ENCODE measurements at regions not wholly inside any gene's neighbourhood (a gene's known extent, or its start where the extent isn't known, plus 50 kb on each side); places are given as distances from the start of the nearest gene placed in this dataset.

GRCh38 chr11:128388206-128388815 lies 199.0 kb downstream of the ETS1 start:
- Histone ChIP-seq H3K9me3 (replicated peaks) (no peaks in the 10 kb centered on the region), H3K27ac (no peak overlapping the region)
- DNase-seq, result no peak

GRCh38 chr11:128379587-128380580 lies 207.5 kb downstream of the ETS1 start:
- no peak overlapping the region for H3K4me3 ChIP-seq
- H3K36me3 ChIP-seq, result no peaks in the 10 kb centered on the region
- no peak for DNase-seq
- no peaks in the 10 kb centered on the region for H3K27me3 ChIP-seq
- H3K9me3 ChIP-seq (replicated peaks), result no peaks in the 10 kb centered on the region
- H3K4me1 ChIP-seq, result no peaks in the 10 kb centered on the region
- no peak overlapping the region for H3K27ac ChIP-seq

More at GRCh38 chr11:128388206-128388815, 199.0 kb downstream of the ETS1 start:
- Histone ChIP-seq H3K36me3 (no peaks in the 10 kb centered on the region), H3K27me3 (no peaks in the 10 kb centered on the region), H3K4me3 (no peak overlapping the region), H3K4me1 (no peaks in the 10 kb centered on the region)

GRCh38 chr11:128375961-128376360 lies 211.4 kb downstream of the ETS1 start:
- no peaks in the 10 kb centered on the region for H3K27me3 ChIP-seq
- no peak for DNase-seq
- no peak overlapping the region for H3K27ac ChIP-seq
- H3K4me1 ChIP-seq, result no peaks in the 10 kb centered on the region
- no peaks in the 10 kb centered on the region for H3K9me3 ChIP-seq (replicated peaks)
- H3K36me3 ChIP-seq, result no peaks in the 10 kb centered on the region
- no peak overlapping the region for H3K4me3 ChIP-seq

GRCh38 chr11:128374026-128374425 lies 213.3 kb downstream of the ETS1 start:
- H3K4me1 ChIP-seq, result no peaks in the 10 kb centered on the region
- no peaks in the 10 kb centered on the region for H3K27me3 ChIP-seq
- H3K36me3 ChIP-seq, result no peaks in the 10 kb centered on the region
- no peak for DNase-seq
- H3K9me3 ChIP-seq (replicated peaks), result no peaks in the 10 kb centered on the region
- H3K27ac ChIP-seq, result no peak overlapping the region
- H3K4me3 ChIP-seq, result no peak overlapping the region

- no peak overlapping the region for H3K4me3 ChIP-seq
- no peak for DNase-seq
- no peaks in the 10 kb centered on the region for H3K9me3 ChIP-seq (replicated peaks)
- H3K4me1 ChIP-seq, result no peaks in the 10 kb centered on the region
- no peak overlapping the region for H3K27ac ChIP-seq
- H3K27me3 ChIP-seq, result no peaks in the 10 kb centered on the region
- no peaks in the 10 kb centered on the region for H3K36me3 ChIP-seq
Measured at GRCh38 chr11:128372977-128373376, 214.4 kb downstream of the ETS1 start.

- Histone ChIP-seq H3K36me3 (no peaks in the 10 kb centered on the region), H3K27ac (no peak overlapping the region), H3K4me3 (no peak overlapping the region), H3K9me3 (replicated peaks) (no peaks in the 10 kb centered on the region), H3K27me3 (no peaks in the 10 kb centered on the region), H3K4me1 (no peaks in the 10 kb centered on the region)
- DNase-seq, result no peak
Measured at GRCh38 chr11:128367573-128367972, 219.8 kb downstream of the ETS1 start.

- Histone ChIP-seq H3K4me3 (no peak overlapping the region), H3K36me3 (no peaks in the 10 kb centered on the region), H3K27me3 (no peaks in the 10 kb centered on the region), H3K4me1 (no peaks in the 10 kb centered on the region), H3K9me3 (replicated peaks) (no peaks in the 10 kb centered on the region), H3K27ac (no peak overlapping the region)
- peak; percentile 19 to 70 for DNase-seq
Measured at GRCh38 chr11:128365044-128365443, 222.3 kb downstream of the ETS1 start.

- Histone ChIP-seq H3K9me3 (replicated peaks) (no peaks in the 10 kb centered on the region), H3K4me1 (no peaks in the 10 kb centered on the region), H3K27ac (no peak overlapping the region), H3K4me3 (no peak overlapping the region), H3K36me3 (no peaks in the 10 kb centered on the region), H3K27me3 (no peaks in the 10 kb centered on the region)
- DNase-seq, result peak; percentile 13 to 29
Measured at GRCh38 chr11:128361451-128362020, 225.8 kb downstream of the ETS1 start.

- H3K4me1 ChIP-seq, result no peaks in the 10 kb centered on the region
- H3K36me3 ChIP-seq, result no peaks in the 10 kb centered on the region
- no peaks in the 10 kb centered on the region for H3K27me3 ChIP-seq
- H3K27ac ChIP-seq, result no peak overlapping the region
- no peak for DNase-seq
- no peaks in the 10 kb centered on the region for H3K9me3 ChIP-seq (replicated peaks)
- H3K4me3 ChIP-seq, result no peak overlapping the region
Measured at GRCh38 chr11:128359515-128359914, 227.8 kb downstream of the ETS1 start.

GRCh38 chr11:128357073-128357472 lies 230.3 kb downstream of the ETS1 start:
- DNase-seq, result no peak
- no peaks in the 10 kb centered on the region for H3K27me3 ChIP-seq
- H3K36me3 ChIP-seq, result no peaks in the 10 kb centered on the region
- no peaks in the 10 kb centered on the region for H3K4me1 ChIP-seq
- no peak overlapping the region for H3K4me3 ChIP-seq
- no peak overlapping the region for H3K27ac ChIP-seq
- H3K9me3 ChIP-seq (replicated peaks), result no peaks in the 10 kb centered on the region

GRCh38 chr11:128355558-128355957 lies 231.8 kb downstream of the ETS1 start:
- no peak for DNase-seq
- Histone ChIP-seq H3K36me3 (no peaks in the 10 kb centered on the region), H3K27me3 (no peaks in the 10 kb centered on the region), H3K4me3 (no peak overlapping the region), H3K27ac (no peak overlapping the region), H3K4me1 (no peaks in the 10 kb centered on the region), H3K9me3 (replicated peaks) (no peaks in the 10 kb centered on the region)

GRCh38 chr11:128354476-128354875 lies 232.9 kb downstream of the ETS1 start:
- no peak for DNase-seq
- Histone ChIP-seq H3K27ac (no peak overlapping the region), H3K9me3 (replicated peaks) (no peaks in the 10 kb centered on the region), H3K27me3 (no peaks in the 10 kb centered on the region), H3K4me3 (no peak overlapping the region), H3K36me3 (no peaks in the 10 kb centered on the region), H3K4me1 (no peaks in the 10 kb centered on the region)

GRCh38 chr11:128351168-128351567 lies 236.2 kb downstream of the ETS1 start:
- Histone ChIP-seq H3K27me3 (no peaks in the 10 kb centered on the region), H3K27ac (no peak overlapping the region), H3K4me1 (no peaks in the 10 kb centered on the region), H3K4me3 (no peak overlapping the region), H3K36me3 (no peaks in the 10 kb centered on the region), H3K9me3 (replicated peaks) (no peaks in the 10 kb centered on the region)
- DNase-seq, result no peak

GRCh38 chr11:128349650-128350299 lies 237.6 kb downstream of the ETS1 start:
- Histone ChIP-seq H3K9me3 (replicated peaks) (no peaks in the 10 kb centered on the region), H3K4me1 (no peaks in the 10 kb centered on the region), H3K36me3 (no peaks in the 10 kb centered on the region), H3K4me3 (no peak overlapping the region), H3K27ac (no peak overlapping the region), H3K27me3 (no peaks in the 10 kb centered on the region)
- no peak for DNase-seq

GRCh38 chr11:128346804-128347203 lies 240.6 kb downstream of the ETS1 start:
- H3K36me3 ChIP-seq, result no peaks in the 10 kb centered on the region
- H3K4me3 ChIP-seq, result no peak overlapping the region
- H3K27me3 ChIP-seq, result no peaks in the 10 kb centered on the region
- H3K9me3 ChIP-seq (replicated peaks), result no peaks in the 10 kb centered on the region
- no peak overlapping the region for H3K27ac ChIP-seq
- H3K4me1 ChIP-seq, result peaks cover 6% of the 10 kb centered on the region
- DNase-seq, result no peak

All from SJCRH30 (cell line).